OCI-LY7 (cell line): ENCODE measurements at regions not wholly inside any gene's neighbourhood (a gene's known extent, or its start where the extent isn't known, plus 50 kb on each side); places are given as distances from the start of the nearest gene placed in this dataset.

ENCODE experiments used
- BruUV-seq: library from RNA; stranded (reverse); fragments of 400-500 nt; replicated peaks from 2 replicates; lab custom pipeline; 2021; lab: Mats Ljungman, UMichigan
- CTCF ChIA-PET: fragments of 300-600 bp; sonication (Branson Sonifier 250); formaldehyde crosslinking; loops from one replicate; lab custom pipeline; 2022; ENCODE audit warnings: antibody characterized with exemption; ENCODE audit not compliant: unreplicated experiment; lab: Charles Lee
- POLR2A ChIA-PET: fragments of 300-600 bp; sonication (Branson Sonifier 250); formaldehyde crosslinking; loops from one replicate; lab custom pipeline; 2022; ENCODE audit warnings: antibody characterized with exemption; lab: Charles Lee
- DNase-seq: peaks from one replicate; pipeline ENCODE4 v3.0.0-alpha.2; 2015; ENCODE audit warnings: low spot score
- H2AFZ ChIP-seq: fragments of 200-600 bp; sonication (generic), shearing (Covaris generic); 2 replicates; pipeline ENCODE4 v1.6.1; 2014; ENCODE audit warnings: mild to moderate bottlenecking, antibody characterized with exemption, low read length, moderate library complexity
- H3K27ac ChIP-seq: fragments of 200-600 bp; sonication (generic); 2 replicates; pipeline ENCODE4 v1.5.1; 2014; ENCODE audit warnings: mixed run types, low read depth, mild to moderate bottlenecking, moderate library complexity, low read length, inconsistent platforms; ENCODE audit not compliant: poor library complexity, severe bottlenecking
- H3K36me3 ChIP-seq: fragments of 200-600 bp; sonication (generic); 2 replicates; pipeline ENCODE4 v1.6.1; 2014; ENCODE audit warnings: mild to moderate bottlenecking, antibody characterized with exemption, low read length, moderate library complexity, mixed read lengths; ENCODE audit not compliant: insufficient read depth
- H3K4me1 ChIP-seq: fragments of 200-600 bp; sonication (generic); 2 replicates; pipeline ENCODE4 v1.5.1; 2014; ENCODE audit warnings: mild to moderate bottlenecking, low read length; ENCODE audit not compliant: insufficient read depth, poor library complexity, severe bottlenecking
- H3K4me2 ChIP-seq: fragments of 200-600 bp; sonication (generic); 2 replicates; pipeline ENCODE4 v1.6.1; 2014; ENCODE audit warnings: mild to moderate bottlenecking, low read length
- H3K4me3 ChIP-seq: fragments of 200-600 bp; sonication (generic); 2 replicates; pipeline ENCODE4 v1.5.1; 2014; ENCODE audit warnings: mild to moderate bottlenecking, low read depth, low read length; ENCODE audit not compliant: poor library complexity, severe bottlenecking
- H3K79me2 ChIP-seq: fragments of 200-600 bp; sonication (generic); 2 replicates; pipeline ENCODE4 v1.6.1; 2016; ENCODE audit warnings: low read depth, mild to moderate bottlenecking, low read length, moderate library complexity, mixed read lengths; ENCODE audit not compliant: insufficient read depth
- H3K9me2 ChIP-seq: fragments of 200-600 bp; sonication (generic); 2 replicates; pipeline ENCODE4 v1.6.1; 2016; ENCODE audit warnings: mild to moderate bottlenecking, low read length, mixed read lengths; ENCODE audit not compliant: insufficient read depth
- H3K9me3 ChIP-seq: fragments of 200-600 bp; sonication (generic); 2 replicates; pipeline ENCODE4 v1.6.1; 2014; ENCODE audit warnings: mild to moderate bottlenecking, mixed run types, low read length, mixed read lengths
- H4K20me1 ChIP-seq: fragments of 200-600 bp; sonication (generic); 2 replicates; pipeline ENCODE4 v1.6.1; 2014; ENCODE audit warnings: mild to moderate bottlenecking, antibody characterized with exemption, low read length, moderate library complexity, mixed read lengths; ENCODE audit not compliant: insufficient read depth
- EZH2phosphoT487 ChIP-seq: fragments of 200-600 bp; sonication (generic); IDR thresholded peaks from 2 replicates; pipeline ENCODE4 v1.6.1; 2018; ENCODE audit warnings: low read depth, borderline replicate concordance, mild to moderate bottlenecking, mixed run types, antibody characterized with exemption, low read length, moderate library complexity, mixed read lengths
- intact Hi-C: fragments of 100-400 bp; cut with micrococcal nuclease; formaldehyde crosslinking; loops from one replicate; pipeline ENCODE4 v1.10.0; 2022; ENCODE audit not compliant: unreplicated experiment
- TF ChIP-seq, protein P1 (sequence below): fragments of 200-600 bp; sonication (generic); conservative IDR thresholded peaks from 2 replicates; pipeline ENCODE4 v1.5.1; 2014; ENCODE audit warnings: mild to moderate bottlenecking, antibody characterized with exemption, low read length, moderate library complexity, mixed read lengths

DNA sequence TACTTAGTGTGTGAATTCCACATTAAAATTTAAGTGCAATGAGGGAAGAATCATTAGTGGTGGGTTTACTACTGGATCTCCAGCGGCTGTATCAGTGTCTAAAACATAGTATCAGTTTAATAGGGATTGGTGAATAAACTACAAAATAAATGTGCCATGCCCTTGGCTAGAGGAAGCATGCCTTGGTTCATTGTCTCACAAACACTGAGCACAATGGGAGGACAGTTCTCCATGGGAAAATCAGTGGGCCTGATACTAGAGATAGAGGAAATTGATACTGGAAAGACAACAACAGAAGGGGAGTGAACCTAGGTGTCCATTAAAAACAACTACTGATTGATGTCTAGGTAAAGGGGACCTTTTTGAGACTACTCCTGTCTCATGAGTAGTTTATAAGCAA lies 971.6 kb downstream of the SUCLG1 start:
- H3K4me2 ChIP-seq, result no peak overlapping the region
- H4K20me1 ChIP-seq, result no peaks in the 10 kb centered on the region
- no peaks in the 10 kb centered on the region for H3K4me1 ChIP-seq
- no peaks in the 10 kb centered on the region for H3K79me2 ChIP-seq
- ChIA-PET POLR2A (no interaction called here), CTCF (no interaction called here)
- intact Hi-C loops, result no loop called here
- no peaks in the 10 kb centered on the region for H3K36me3 ChIP-seq
- BruUV-seq, result no TSS peak
- TF ChIP-seq EZH2phosphoT487, result no peak
- TF ChIP-seq, protein P1, sequence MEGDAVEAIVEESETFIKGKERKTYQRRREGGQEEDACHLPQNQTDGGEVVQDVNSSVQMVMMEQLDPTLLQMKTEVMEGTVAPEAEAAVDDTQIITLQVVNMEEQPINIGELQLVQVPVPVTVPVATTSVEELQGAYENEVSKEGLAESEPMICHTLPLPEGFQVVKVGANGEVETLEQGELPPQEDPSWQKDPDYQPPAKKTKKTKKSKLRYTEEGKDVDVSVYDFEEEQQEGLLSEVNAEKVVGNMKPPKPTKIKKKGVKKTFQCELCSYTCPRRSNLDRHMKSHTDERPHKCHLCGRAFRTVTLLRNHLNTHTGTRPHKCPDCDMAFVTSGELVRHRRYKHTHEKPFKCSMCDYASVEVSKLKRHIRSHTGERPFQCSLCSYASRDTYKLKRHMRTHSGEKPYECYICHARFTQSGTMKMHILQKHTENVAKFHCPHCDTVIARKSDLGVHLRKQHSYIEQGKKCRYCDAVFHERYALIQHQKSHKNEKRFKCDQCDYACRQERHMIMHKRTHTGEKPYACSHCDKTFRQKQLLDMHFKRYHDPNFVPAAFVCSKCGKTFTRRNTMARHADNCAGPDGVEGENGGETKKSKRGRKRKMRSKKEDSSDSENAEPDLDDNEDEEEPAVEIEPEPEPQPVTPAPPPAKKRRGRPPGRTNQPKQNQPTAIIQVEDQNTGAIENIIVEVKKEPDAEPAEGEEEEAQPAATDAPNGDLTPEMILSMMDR, result no peak
- no peak overlapping the region for H3K4me3 ChIP-seq
- no peaks in the 10 kb centered on the region for H3K9me3 ChIP-seq
- no peaks in the 10 kb centered on the region for H3K9me2 ChIP-seq
- H2AFZ ChIP-seq, result no peak overlapping the region
- DNase-seq, result no peak
- H3K27ac ChIP-seq, result no peak overlapping the region

DNA sequence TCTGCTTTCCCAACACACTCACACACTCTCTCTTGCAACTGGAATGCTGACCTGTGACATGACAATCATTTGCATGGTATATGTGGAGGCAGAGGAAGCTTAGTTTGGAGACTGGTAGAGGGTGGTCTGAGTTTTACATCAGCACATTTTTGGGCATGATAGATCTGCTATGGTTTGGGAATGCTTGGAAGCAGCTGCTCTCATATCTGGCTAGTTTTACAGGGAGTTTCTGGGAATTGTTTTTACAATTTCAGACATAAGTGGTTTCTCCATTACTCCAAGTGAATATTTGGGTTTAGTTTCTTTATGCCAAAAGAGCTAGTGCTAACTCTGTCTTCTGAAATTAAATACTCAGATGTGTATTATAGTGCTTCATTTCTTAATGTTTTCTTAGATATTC lies 977.6 kb downstream of the SUCLG1 start:
- no TSS peak for BruUV-seq
- intact Hi-C loops, result no loop called here
- ChIA-PET POLR2A (interaction anchor here (0.7 kb wide), 1 partner anchor 10 kb away, joined by 3 read pairs; no protein-coding TSS in a partner anchor), CTCF (no interaction called here)
- no peak for DNase-seq
- no peak for TF ChIP-seq EZH2phosphoT487
- TF ChIP-seq, protein P1, result no peak
- no peaks in the 10 kb centered on the region for H3K79me2 ChIP-seq
- no peak overlapping the region for H3K4me2 ChIP-seq
- no peak overlapping the region for H3K27ac ChIP-seq
- no peaks in the 10 kb centered on the region for H3K9me3 ChIP-seq
- no peaks in the 10 kb centered on the region for H3K4me1 ChIP-seq
- no peaks in the 10 kb centered on the region for H3K36me3 ChIP-seq
- no peaks in the 10 kb centered on the region for H4K20me1 ChIP-seq
- H3K4me3 ChIP-seq, result no peak overlapping the region
- no peaks in the 10 kb centered on the region for H3K9me2 ChIP-seq
- H2AFZ ChIP-seq, result no peak overlapping the region

GRCh38 chr2:83478037-83478436 lies 981.0 kb downstream of the SUCLG1 start:
- TF ChIP-seq EZH2phosphoT487, result no peak
- TF ChIP-seq, protein P1, result no peak
- BruUV-seq, result no TSS peak
- intact Hi-C loops, result no loop called here
- ChIA-PET CTCF (no interaction called here), POLR2A (no interaction called here)
- DNase-seq, result no peak
- no peak overlapping the region for H3K4me3 ChIP-seq
- H3K9me2 ChIP-seq, result no peaks in the 10 kb centered on the region
- H3K36me3 ChIP-seq, result no peaks in the 10 kb centered on the region
- no peak overlapping the region for H3K27ac ChIP-seq
- no peak overlapping the region for H2AFZ ChIP-seq
- H3K4me1 ChIP-seq, result no peaks in the 10 kb centered on the region
- H3K79me2 ChIP-seq, result no peaks in the 10 kb centered on the region
- no peaks in the 10 kb centered on the region for H3K9me3 ChIP-seq
- H3K4me2 ChIP-seq, result no peak overlapping the region
- no peaks in the 10 kb centered on the region for H4K20me1 ChIP-seq
